Activated T-cell treated with anti-CD3 and anti-CD28 coated beads for 24 hours (primary cell): ENCODE measurements at regions not wholly inside any gene's neighbourhood (a gene's known extent, or its start where the extent isn't known, plus 50 kb on each side); places are given as distances from the start of the nearest gene placed in this dataset.
"Not testable (repeated sequence)": the region's sequence is repeated elsewhere in the genome, so short reads cannot be mapped to it uniquely, and the experiment has no call there.

Source experiments
- DNase-seq: peaks from one replicate; pipeline ENCODE4 v3.0.0-alpha.2; 2020; ENCODE audit warnings: low read depth

DNA sequence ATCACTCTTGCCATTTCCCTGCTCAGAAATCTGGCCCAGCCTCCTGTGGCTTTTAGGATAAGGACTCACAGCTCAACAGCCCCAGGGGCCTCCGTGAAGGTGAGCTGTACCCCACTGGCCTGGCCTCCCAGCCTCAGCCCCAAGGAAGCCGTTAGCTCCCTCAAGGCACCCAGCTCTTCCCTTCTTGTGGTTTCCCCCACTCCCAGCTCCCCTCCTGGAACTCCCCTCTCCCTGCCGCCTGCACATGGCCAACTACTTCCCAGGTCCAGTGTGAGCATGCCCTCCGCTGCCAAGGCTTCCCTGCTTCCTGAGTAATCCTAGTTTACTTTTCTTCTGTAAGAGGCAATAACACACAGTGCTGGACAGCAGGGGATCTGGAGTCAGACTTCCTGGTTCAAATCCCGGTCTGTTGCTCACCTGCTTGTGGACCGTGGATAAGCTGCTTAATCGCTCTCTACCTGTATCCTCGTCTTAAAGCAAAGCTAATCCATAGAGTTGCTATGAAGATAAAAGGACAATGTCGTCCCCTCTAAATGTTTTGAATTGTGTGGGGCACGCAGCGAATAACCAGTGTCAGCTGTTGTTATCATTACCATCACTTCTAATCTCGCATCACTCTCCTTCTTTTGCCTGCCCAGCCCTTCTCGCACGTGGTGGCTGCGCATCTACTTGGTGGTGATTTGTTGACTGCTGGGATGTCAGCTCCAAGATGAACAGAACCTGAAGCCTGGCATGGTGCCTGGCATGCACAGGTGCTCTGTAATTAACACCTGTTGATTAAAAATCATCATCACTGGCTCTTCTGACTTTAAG, 86.6 kb downstream of the C5orf15 start:
- no peak for DNase-seq

DNA sequence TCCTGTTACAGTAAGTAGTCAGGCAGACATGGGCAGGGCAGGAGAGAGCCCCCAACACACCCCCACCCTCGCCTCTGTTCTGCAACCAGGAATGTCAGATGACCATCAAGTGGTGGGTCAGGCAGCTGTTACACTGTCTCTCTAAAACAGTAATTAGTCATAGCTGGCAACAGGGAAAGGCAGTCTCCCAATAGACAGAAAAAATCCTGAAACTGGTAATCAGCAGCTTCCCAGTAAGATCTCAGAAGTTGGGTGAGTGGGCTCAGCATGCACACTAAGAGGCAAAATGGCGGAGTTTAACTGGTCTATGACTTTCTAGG, 90.2 kb downstream of the C5orf15 start:
- DNase-seq, result no peak

DNA sequence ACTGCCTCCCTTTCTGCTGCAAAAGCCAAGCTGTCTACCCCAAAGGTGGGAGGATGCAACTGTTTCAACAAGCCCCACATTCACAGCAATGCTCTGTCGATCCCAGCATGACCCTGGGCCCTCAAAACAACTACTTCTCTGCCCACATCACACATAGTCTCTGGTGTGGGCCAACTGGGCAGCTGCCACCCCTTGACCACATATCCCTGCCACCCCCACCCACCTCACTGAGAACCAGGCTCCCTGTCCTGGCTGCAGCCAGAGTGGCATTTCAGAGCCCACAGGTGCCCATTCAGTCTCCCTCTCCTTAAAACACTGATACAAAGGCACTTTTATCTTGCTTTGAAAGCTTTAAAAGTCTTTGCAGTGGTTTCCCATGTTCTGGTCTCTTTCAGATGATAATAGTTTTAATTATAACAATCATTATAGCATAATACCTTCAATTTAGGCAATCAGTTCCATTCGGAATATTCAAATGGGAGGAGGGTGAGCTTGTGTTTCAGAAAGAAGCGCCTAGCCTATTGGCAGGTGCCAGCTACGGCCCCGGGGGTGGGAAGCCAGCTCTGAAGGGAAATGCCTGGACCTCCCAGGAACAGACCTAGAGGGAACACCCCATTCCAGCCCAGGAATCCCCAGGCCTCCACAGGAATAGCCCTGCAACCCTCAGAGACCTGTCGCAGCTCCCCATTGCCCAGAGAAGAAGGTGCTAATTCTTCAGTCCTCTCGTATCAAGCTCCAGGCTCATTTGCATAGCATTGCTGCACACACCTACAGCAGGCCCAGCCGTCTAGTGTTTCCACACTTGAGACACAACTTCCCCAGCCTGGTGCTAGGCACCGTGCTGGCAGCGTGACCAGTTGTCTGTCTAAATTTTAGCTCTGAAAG, 90.8 kb downstream of the C5orf15 start:
- DNase-seq, result no peak

DNA sequence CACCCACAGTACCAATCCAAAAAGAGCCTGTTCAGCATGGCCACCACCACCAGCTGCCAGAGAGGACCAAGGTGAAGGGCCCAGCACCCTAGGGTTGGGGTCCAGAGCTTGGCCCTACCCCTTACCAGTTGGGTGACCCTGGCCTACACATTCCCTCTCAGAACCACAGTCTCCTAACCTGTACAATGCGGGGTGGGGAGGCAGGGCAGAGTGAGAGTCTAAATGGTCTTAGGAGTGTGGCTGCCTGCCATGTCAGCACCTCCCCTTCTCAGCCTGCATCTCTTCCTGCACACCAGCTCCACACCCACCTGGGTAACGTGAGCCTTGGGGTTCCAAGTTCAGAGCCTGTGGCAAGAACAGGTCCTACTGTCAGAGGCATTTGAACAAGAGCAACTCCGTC, 92.2 kb downstream of the C5orf15 start:
- no peak for DNase-seq

DNA sequence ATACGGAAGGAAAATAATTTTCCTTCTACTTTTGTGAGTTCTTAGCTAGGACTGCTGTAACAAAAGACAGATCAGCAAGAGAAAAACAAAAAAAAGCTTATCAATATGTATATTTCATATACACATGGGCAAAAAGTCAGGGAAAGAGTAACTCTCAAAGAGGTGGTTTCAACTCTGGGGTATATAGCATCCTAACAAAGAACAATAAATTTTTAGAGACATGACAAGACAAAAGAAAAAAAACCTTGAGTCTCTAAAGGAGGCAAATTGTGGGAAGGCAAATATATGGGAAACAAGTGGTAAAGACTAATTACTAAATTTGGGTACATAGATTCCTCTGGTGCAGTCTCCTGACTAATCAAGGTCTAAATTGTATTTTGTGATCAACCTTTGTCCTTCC, 93.2 kb downstream of the C5orf15 start:
- no peak for DNase-seq

DNA sequence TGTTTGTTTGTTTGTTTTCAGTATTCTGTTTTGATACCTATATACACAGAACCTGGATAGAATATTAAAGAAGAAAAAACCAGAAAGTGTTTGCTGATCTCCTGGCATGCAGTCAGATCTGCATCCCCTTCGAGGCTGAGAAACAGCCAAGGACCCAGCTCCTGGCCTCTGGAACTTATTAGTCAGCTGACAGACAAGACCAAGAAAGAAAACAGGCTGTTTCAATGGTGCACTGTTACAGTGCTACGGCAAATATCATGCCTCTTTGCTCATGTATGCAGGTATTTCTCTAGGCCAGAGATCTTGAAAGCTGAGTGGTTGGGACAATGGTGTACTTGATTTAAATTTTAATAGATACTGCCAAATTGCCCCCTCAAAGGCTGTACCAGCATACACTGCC, 95.0 kb downstream of the C5orf15 start:
- no peak for DNase-seq

DNA sequence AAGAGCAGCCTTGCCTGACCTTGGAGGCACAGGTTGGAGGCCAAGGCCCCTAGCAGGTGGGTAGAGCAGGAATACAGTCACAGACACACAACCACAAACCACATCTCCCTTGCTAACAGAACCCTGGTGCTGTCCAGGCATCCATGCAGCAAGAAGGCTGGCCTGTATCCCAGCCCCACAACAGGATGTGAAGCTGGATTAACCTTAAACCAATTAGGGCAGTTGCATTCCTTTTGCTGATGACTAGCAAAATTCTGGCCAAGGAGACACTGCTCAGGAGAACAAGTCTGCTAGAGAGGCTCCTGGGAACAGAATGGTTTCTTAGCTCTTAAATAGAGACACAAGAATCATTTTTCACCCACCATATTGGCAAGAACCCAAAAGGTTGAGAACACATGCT, 97.8 kb downstream of the C5orf15 start:
- DNase-seq, result no peak

DNA sequence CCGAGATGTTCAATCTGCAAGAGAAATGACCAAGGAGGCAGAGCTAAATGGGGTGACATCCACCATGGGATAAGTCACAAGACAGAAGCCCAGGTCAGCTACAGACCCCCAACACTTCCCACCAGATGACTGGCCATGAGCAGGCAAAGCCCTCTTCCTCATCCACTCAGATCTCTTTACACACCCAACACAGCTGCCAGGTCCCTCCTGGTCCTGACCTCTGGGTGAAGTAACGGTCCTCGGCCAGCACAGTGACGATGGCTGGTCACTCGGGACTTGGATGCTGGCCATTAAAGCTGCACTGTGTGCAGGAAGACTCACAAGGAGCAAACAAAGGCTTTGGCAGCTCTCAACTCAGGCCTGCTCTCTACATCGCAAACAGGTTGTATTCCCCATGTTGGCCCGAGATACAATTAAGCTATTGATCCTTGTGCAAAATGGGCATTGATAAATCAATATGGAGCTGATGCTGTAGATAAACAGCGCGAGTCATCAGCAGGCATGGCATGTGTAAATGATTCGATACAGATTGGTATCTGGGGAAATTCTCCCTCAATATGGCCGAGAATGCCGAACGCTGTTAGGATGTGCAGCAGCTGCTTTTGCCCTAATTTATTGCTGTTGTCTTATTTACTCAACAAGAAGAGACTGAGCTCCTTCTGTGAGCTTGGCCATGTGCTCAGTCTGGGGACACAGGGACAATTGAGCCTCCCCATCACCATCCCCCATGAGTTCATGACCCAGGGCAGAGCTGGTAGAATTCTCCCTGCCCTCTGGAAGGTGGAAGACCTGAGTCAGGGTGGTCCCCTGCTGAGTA, 98.7 kb downstream of the C5orf15 start:
- DNase-seq, result no peak

DNA sequence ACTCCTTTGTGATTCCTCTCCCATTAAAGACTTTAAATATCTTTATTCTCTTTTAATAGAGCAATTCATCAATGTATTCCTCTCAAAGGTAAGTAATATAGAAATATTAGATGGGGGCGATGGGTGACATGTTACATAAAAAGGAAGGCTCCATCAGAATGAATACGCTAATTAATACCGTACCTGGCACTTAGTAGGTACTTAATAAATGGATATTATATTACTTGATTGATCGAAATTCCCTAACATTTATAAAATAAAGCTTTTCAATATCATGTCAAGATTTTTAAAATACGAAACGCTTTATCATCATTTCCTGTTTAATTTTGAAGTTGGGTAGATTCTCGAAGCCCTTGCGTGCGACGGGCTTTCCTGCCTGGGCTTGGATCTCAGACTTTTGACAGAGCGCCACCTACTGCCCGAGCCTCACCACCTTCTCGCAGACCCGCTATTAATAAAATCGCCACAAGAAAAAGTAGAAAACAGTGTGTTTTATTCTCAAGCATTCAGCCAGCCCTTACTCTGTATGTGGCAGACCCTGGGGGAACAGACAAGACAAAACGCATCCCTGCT, 99.4 kb downstream of the C5orf15 start:
- DNase-seq, result peak; percentile 71

DNA sequence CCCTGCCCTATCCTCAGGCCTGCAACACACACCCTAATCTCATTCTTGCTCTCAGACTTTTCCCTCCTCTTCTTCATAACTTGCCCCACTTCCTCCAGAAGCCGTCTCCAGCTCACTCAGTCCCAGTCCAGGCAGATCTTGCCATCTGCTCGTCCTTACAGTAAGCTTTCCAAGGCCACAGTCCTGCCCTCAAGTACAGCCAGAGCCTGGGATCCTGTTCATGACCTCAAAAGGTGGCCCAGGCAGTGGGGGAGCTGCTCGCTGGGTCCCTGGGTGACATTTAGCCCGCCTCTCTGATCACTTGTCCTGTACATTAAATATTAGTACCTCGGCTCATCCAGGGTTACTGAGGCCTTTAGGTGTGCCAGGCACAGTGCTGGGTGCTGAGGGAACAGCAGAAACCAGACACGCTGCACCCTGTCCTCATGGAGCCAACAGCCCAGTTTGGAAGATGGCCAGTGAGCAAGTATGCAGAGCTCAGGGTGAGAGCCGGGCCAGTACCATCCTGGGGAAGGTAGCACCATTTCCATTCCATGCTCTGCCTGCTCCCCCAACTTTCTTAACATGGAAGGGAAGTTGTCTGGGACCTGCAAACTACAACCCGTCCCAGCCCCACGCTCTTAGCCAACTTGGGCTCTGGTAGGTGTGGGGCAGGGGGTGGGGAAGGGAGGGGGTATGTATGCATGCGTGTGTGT, 100.4 kb downstream of the C5orf15 start:
- no peak for DNase-seq

DNA sequence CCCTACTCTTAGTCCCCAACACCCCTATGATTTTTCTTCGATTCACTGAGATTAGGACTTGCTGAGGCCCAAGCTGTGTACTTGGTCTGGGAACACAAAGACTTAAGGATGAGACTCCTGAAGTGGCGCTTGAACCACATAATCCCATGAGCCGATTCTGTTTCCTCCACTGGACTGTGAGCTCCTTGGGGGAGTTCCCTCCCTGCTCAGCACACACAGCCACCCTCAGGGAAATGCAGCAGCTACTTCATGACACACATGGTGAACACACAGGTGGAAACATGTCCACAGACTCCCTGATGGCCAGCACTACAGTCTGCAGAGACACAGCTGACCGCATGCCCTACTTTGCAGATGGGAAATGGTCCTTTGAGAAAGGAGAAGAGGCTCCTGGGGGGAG, 101.1 kb downstream of the C5orf15 start:
- no peak for DNase-seq

DNA sequence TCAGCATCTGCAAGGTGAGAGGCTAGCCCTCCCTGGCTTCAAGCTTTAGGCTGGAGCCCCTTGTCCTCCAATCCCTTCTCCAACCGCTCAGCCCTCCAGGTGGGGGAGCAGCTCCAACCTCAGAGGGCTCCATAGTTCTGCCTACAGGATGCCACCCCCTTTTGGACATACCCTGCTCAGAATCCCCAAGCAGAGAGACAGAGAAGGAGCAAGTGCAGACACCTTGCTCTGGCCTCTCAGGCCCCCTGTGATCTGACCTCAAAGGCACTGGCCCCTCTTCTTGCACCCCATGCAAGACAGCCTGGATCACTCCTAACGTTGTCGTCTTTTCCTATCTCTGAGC, 101.6 kb downstream of the C5orf15 start:
- DNase-seq, result no peak

DNA sequence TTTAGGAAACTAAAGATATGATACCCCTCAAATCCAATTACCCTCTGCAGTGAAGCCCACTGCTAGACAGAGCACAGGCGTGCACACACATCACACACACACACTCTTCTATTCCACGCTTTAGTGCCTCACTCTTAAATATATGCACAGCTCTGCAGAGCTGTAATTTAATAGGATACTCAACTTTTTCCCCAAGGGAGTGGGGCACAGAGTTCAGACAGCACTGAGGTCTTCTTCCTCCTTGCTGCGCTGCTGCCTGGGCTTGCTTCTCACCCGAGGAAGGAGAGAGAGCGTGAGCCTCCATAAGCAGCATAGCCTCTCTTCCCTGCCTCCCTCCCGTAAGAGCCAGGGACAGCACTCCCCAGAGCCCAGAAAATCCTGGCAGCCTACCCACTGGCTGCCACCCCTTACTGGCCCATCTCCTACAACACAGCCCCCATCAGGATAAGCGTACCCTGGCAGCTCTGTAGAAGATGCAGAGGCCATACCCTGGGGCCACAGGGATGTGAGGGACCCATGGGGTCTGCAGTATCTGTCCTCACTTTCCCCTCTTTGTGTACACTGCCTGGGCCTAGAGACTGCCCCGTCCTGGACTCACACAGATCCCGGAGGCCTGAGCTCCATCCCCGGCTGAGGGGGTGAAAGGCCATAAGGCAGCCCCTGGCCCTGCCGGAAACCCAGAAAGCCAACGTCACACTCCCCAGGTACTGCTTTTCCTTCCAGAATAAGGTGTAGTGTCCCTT, 102.1 kb downstream of the C5orf15 start:
- no peak for DNase-seq

DNA sequence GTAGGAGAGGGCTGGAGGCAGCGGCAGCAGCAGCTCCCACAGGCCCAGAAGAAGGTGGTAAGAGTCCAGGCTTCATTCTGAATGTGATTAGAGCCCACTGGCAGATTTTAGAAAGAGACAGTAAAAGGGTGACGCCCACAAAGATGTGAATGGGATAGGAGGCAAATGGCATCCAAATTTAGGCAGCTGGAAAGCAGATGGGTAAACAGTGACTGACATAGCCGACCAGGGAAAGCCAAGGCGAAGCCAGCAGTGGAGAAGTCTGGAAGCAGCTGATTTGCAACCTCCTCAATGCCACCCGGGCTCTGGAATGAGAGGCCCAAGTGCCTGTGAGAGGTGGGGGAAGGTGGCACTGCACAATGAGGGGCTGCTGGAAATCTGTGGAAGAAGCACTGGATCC, 103.3 kb downstream of the C5orf15 start:
- no peak for DNase-seq

DNA sequence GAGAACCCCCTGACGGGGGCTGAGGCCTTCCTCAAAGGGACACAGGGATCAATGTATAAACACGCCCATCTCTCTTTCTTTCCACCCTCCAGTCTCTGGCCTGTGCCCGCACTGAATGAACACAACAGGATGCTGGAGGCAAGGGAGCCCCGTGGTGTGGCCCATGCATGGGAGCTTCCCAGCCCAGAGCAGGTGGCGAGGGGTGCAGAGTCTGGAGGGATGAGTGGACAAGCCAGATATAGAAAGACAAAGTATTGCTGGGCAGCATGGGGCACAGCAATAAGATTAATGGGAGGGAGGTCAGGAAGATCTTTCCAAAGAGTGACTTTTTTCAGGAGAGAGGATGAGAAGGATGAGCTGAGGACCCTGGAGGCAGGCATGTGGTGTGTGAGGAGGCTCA, 103.7 kb downstream of the C5orf15 start:
- no peak for DNase-seq

DNA sequence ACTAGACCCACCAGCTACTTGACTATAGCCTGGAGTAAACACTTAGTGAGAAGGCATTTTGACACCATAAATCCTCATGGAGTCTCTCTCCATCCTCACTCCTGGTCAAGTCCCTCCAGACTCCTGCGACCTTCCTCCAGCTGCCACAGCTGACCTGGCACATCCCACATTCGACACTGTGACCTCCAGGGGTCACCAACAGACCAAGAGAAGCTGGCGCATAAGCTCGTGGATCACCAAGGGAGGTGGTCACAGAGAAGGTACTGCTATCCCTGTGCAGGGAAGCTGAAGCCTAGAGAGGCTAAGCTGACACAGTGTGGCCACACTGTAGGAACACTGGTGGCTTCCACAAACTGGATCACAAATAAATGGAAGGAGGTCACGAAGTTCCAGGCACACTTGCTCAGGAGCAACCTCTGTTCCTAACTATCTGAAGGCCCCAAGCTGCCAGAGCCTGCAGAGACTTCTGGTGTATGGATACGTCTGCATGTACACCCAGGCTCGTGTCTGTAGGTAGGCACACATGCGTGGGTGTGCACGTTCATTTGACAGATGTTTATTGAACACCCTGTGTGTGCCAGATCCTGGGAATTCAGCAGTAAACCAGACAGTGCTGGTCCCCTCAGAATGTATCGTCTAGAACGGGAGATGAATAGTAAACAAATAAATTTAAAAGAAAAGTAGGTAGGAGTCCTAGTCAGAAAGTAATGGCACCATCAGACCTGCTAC, 104.4 kb downstream of the C5orf15 start:
- DNase-seq, result no peak

DNA sequence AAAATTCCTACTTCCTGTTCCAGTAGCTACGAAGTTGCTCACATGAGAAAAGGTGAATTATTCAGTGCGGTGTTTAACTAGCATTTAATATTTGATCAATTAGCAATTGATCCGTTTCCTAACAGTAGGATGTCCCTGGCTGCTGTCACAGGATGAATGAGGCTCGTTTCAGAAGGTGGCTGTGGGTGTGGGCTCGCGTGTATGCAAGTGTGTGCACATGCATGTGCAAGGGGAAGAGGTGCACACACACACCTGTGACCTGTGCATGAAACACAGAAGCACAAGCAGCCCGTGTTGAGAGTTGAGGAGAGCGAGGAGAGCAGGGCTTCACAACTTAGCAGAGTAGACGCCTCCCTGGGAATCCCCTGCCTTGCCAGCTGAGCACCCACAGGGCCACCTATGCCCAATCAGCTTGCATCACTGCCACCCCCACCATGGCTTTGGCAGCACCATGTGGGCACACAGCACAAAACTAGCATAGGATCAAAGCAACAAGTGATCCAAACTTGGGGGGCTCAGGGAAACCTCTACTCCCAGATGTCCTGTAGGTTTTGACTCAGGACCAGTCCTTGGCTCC, 107.2 kb downstream of the C5orf15 start:
- peak; percentile 15 for DNase-seq

DNA sequence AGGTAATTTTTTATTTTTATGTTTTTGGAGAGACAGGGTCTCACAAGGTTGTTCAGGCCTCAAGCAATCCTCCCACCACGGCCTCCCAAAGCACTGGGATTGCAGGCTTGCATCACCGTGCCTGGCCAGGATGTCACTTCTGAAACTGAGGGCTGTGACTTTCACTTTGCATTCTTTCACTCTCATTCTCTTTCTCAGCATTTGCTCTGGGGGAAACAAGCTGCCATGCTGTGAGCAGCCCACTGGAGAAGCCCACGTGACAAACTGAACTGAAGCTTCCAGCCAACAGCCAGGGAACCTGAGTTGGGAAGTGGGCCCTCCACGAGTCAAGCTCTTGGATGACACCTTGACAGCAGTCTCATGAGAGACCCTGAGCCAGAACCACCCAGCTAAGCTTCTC, 109.4 kb downstream of the C5orf15 start:
- DNase-seq, result no peak

DNA sequence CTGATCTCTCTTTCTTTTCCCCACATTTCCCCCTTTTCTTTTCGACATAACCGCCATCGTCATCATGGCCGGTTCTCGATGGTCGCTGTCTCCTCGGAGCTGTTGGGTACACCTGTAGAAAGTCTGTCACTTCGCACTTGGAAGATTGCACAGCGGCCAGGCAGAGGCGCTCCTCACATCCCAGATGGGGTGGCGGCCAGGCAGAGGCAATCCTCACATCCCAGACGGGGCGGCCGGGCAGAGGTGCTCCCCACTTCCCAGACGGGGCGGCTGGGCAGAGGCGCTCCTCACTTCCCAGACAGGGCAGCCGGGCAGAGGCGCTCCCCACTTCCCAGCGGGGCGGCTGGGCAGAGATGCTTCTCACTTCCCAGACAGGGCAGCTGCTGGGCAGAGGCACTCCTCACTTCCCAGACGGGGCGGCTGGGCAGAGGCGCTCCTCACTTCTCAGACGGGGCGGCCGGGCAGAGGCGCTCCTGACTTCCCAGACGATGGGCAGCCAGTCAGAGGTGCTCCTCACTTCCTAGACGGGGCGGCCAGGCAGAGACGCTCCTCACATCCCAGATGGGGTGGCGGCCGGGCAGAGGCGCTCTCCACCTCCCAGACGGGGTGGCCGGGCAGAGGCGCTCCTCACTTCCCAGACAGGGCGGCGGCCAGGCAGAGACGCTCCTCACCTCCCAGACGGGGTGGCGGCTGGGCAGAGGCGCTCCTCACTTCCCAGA, 110.7 kb downstream of the C5orf15 start:
- DNase-seq, result not testable (repeated sequence)
